HG03432 (cell line): ENCODE measurements at regions not wholly inside any gene's neighbourhood (a gene's known extent, or its start where the extent isn't known, plus 50 kb on each side); places are given as distances from the start of the nearest gene placed in this dataset.

Experiments
- ATAC-seq: cut with Tn5 transposase; IDR thresholded peaks from one replicate; pipeline ENCODE4 v1.9.1; 2021; ENCODE audit warnings: mild to moderate bottlenecking, moderate library complexity; ENCODE audit not compliant: unreplicated experiment

DNA sequence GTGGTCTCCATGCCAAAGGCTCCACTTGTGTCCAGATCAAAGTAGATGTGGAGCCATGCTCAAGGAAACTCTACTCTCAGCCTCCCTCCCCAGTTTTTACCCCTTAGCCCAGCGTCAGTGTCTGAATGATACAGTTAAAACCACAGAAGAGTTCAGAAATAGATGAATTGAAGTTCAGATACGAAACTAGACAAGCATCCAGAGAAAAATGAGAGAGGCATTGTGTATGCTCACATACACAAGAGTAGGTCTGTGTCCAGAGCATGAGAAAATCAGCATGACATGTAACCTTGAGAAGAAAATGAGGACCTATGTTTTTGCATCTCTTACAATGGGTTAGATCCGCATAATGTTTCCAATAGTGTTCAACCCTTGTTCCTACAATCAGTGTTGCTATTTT is 612.8 kb upstream of the PKDCC start:
- ATAC-seq: no peak

GRCh38 chr2:41441958-41442357 is 605.9 kb upstream of the PKDCC start:
- ATAC-seq: no peak

DNA sequence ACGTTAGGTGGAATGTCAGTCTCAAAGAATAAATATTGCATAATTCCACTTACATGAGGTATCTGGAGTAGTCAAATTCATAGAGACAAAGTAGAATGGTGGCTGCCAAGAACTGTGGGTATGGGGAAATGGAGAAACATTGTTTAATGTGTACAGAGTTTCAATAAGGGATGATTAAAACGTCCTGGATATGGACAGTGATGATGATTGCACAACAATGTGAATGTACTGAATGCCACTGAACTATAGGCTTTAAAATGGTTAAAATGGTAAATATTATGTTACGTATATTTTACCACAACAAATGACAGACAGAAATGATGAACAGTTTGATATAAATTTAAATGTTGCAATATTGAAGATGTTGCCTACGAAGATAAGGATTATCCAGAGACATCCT is 602.0 kb upstream of the PKDCC start:
- ATAC-seq: no peak

- ATAC-seq: no peak
Measured at GRCh38 chr2:41446266-41446665, 601.6 kb upstream of the PKDCC start.

DNA sequence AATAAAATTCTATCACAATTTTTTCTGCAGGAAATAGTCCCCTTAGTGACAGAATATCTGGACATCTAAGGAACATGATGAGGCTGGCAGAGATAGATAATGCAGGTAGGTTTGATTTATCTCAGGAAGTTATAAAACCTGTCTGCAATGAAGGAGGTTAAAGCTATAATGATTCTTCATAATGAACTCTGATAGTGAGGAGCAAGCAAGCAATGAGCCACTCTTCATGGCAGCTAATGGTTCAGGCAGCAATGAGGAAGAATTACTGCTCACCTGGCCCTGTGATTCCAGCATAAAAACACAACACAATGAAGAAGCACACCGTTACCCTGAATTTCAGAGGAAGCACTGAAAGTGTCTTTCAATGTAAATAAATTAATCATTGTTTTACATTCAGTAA is 599.6 kb upstream of the PKDCC start:
- ATAC-seq: no peak

- ATAC-seq: no peak
Measured at GRCh38 chr2:41457026-41457425, 590.8 kb upstream of the PKDCC start.

GRCh38 chr2:41460661-41461060 is 587.2 kb upstream of the PKDCC start:
- no peak for ATAC-seq

DNA sequence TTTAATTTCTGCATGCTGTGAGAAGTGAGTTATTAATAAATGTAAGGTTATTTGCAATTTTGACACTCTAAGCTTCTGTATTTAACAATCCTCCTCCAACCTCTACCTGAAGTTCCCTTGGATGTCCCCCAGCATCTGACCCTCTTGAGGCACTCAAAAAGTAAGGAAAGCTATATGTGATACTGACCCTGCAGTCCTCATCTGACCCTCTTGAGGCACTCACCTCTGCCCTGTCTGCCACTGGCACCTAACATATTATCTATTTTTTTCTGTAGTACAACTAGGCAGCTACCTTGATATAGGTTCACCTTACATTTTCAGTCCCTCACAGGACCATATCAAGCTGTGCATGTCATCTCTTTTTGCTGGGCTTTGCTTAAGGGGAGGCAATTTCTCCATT is 583.4 kb upstream of the PKDCC start:
- ATAC-seq: no peak

GRCh38 chr2:41475959-41476358 is 571.9 kb upstream of the PKDCC start:
- peak; percentile 61 for ATAC-seq

GRCh38 chr2:41482659-41483058 is 565.2 kb upstream of the PKDCC start:
- no peak for ATAC-seq

DNA sequence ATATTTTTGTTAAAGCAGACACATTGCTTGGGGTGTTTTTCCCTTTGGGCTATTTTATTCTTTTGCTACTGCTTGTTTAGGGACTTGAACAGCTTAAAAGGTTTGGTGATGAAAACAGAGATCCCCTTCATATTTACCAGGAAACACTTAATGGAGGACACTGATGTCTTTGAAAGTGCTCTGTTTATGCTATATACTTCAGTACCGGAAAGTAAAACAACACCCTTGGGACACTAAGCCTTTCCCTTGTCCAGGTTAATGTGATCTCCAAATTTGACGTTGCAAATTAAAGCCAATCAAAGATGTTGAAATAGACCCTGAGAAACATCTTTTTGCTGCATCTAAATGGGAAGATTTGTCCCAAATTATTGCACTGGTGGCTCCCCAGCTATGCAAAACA is 564.6 kb upstream of the PKDCC start:
- no peak for ATAC-seq

GRCh38 chr2:41483982-41484857 is 563.6 kb upstream of the PKDCC start:
- no peak for ATAC-seq

GRCh38 chr2:41484858-41485234 is 563.0 kb upstream of the PKDCC start:
- ATAC-seq: no peak

- no peak for ATAC-seq
Measured at GRCh38 chr2:41486948-41487347, 560.9 kb upstream of the PKDCC start.

GRCh38 chr2:41488888-41489287 is 558.9 kb upstream of the PKDCC start:
- no peak for ATAC-seq

GRCh38 chr2:41489638-41490037 is 558.2 kb upstream of the PKDCC start:
- no peak for ATAC-seq

DNA sequence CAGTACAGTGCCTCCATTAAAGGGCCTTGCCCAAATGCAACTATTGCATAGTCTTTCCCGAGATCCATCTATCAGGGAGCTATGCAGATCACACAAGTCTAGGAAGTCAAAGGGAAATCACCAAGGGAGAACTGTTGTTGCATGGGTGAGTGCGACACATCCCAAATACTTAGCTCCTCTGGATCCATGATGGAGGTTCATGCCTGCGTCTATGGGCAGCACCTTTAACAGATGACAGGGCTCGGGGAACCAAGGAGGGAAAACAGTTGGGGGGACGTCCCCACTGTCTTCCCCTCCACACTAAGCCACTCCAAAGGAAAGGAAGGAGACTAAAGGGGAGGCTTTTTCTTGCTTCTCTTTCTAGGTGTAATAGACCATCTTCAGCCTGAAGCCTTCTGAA is 552.8 kb upstream of the PKDCC start:
- no peak for ATAC-seq

DNA sequence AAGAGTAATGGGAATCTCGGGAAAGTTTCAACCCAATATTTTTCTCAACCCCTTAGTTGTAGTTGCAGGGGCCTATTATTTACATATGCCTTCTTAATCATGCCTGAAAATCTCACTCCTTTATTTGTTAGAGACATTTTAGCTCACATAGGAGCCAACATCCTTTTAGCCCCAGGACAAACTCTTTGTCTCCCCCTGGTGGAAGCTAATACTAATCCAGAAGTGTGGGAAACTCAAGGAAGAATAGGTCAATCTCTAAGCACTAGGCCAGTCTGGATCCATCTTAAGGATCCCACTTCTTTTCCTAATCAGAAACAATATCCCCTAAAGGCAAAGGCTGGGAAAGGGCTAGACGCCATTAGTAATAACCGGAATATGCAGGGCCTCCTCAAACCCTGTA is 550.9 kb upstream of the PKDCC start:
- ATAC-seq: no peak

DNA sequence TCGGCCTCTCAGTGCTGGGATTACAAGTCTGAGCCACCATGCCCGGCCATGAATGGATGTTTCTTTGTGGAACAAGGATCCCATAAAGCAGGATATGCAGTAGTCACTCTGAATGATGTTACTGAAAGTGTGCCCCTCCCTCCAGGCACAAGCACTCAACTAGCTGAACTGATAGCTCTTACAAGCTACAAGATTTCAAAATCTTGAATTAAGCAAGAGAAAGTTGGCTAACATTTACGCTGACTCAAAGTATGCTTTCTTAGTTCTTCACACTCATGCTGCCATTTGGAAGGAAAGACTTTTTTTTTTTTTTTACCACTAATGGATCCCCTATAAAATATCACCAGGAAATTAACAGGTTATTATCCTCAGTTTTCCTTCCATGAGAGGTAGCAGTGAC is 549.0 kb upstream of the PKDCC start:
- ATAC-seq: no peak

DNA sequence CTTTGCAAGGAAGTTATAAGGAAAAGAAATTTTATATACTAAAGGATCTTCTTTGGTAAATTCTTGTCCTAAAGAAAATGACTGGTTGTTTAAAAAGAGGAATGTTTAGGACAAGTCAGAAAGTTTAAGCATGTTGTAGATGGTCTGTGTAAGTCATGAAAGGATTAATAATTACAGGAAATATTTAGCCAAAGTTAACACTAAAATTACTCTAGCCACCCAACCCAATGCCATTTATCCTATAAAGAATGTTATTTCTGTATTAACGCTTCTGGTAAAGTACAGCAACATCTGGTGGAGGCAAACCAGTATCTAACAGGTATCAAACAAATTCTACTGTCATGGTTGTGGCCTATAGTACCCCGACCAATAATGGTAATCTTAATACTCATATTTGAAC is 546.9 kb upstream of the PKDCC start:
- no peak for ATAC-seq

DNA sequence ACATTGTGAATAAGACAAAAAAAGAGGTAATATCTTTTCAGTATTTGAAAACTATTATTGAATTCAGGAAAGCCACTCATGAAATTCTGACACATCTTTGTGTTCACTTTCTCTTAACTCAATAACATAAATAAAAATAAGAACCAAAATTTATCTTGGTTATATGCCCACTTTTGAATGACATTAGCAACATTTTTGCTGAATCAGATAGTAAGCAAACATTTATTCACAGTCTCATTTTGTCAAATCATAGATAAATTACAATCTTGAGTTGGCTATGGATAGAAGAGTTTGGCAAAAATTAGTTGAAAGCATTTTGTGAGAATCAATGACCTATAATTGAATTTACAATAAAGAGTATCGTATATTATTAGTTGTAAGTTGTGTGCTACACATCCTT is 545.1 kb upstream of the PKDCC start:
- ATAC-seq: no peak

GRCh38 chr2:41504532-41504931 is 543.3 kb upstream of the PKDCC start:
- ATAC-seq: no peak

DNA sequence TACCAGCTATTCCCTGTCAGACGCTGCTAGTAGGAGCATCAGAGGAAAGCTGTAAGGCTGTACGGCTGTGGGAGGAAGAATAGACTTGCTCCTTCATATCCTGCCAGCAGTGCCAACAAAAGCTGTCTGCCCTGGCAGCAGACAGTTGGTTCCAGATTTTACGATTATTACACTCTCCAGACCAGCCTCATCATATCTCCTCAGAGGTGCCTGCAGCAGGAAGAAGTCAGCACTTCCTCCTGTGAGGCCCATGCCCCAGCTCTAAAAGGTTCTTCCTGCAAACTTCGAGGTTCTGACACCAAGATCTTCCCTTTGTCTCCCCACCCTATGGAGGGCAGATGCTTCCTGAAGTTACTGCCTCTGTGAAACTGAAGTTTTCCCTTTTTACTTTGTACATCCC is 537.7 kb upstream of the PKDCC start:
- no peak for ATAC-seq
